Fibroblast of the conjunctiva (primary cell): ENCODE measurements at regions not wholly inside any gene's neighbourhood (a gene's known extent, or its start where the extent isn't known, plus 50 kb on each side); places are given as distances from the start of the nearest gene placed in this dataset.
"Not testable (repeated sequence)": the region's sequence is repeated elsewhere in the genome, so short reads cannot be mapped to it uniquely, and the experiment has no call there.

ENCODE experiments used
- DNase-seq: peaks from one replicate; pipeline ENCODE4 v3.0.0-alpha.2; 2010; ENCODE audit warnings: low read depth

DNA sequence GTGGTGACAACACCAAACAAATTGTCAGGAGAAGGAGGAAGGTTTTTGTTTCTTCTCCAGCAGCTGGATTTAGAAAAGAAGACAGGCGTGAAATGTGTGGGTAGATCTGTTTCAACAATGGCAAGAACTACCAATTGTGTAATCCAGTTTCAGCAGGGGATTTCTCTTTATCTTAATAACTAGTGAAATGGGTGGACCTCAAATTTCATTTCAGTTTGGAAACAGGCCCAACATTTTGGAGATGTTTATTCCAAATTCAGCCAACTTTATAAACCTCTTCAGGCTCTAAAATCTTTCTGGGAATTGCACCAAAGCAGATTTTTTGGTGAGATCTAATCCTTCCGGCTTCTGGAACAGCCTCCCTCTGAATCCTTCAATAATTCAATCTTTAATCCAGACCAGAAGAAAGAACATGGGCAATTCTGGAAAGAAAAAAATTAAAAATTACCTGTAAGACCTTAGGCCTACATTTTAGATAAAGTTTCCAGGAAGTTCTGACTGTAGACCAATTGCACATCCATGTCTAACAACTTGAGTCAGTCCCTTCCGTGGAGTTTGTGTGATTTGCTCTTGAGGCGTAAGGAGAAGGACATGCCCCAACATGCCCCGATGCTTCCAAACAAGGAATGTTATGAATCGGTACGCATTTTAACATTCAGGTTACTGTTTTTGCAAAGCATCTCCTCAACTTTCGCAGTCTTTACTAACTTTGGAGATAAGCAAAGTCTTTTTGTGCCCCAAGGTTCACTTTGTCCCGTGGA, 423.6 kb downstream of the IRX1 start:
- DNase-seq = no peak

- no peak for DNase-seq
These were observed 424.2 kb downstream of the IRX1 start for GRCh38 chr5:4019841-4020240.

DNA sequence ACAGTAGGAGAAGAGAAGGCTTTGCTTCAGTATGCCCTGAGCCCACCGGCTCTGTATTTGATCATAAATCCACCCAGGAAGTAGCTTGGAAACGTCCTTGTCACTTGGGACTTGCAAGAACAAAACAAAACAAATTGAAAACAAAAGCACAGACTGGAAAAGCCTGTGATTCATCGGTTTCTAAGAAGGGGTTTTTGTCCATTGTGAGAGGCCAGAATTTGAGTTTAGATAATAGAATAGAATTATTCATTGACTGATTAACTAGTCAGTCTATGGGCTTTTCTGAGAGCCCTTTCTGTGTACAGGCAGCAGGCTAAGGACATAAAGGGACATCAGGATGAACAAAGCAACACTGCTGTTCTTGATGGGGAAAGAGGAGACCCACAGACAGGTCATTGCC, 424.8 kb downstream of the IRX1 start:
- DNase-seq = no peak

- DNase-seq = no peak
These were observed 426.5 kb downstream of the IRX1 start for GRCh38 chr5:4022056-4022670.

- no peak for DNase-seq
These were observed 427.6 kb downstream of the IRX1 start for GRCh38 chr5:4023091-4023752.

GRCh38 chr5:4023753-4024335, 428.2 kb downstream of the IRX1 start:
- no peak for DNase-seq

- DNase-seq = no peak
These were observed 431.6 kb downstream of the IRX1 start for GRCh38 chr5:4027088-4027734.

GRCh38 chr5:4028384-4028783, 432.8 kb downstream of the IRX1 start:
- DNase-seq = no peak

DNA sequence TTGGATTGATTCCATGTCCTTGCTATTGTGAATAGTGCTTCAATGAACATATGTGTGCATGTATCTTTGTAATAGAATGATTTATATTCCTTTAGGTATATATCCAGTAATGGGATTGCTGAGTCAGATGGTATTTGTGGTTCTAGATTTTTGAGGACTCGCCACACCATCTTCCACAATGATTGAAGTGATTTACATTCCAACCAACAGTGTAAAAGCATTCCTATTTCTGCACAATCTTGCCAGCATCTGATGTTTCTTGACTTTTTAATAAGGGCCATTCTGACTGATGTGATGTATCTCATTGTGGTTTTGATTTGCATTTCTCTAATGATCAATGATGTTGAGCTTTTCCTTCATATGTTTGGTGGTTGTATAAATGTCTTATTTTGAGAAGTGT, 437.9 kb downstream of the IRX1 start:
- not testable (repeated sequence) for DNase-seq

DNA sequence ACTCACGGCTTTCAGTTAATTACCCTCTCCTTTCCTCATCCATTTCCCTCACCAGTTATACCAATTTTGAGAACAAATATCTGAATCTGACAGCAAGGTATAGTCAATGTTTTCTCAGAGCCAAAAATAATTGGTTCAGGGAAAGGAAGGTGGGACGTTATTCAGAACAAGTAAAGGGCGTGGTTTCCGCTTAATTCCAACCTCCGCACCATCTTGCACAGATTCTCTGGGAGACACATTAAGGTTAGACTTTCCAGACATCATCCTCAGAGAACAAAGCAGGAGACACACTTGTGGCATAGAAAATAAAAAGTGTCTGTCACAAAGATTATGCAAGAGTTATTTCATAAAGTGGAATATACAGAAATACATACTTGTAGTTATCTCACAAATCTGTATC, 441.2 kb downstream of the IRX1 start:
- no peak for DNase-seq

DNA sequence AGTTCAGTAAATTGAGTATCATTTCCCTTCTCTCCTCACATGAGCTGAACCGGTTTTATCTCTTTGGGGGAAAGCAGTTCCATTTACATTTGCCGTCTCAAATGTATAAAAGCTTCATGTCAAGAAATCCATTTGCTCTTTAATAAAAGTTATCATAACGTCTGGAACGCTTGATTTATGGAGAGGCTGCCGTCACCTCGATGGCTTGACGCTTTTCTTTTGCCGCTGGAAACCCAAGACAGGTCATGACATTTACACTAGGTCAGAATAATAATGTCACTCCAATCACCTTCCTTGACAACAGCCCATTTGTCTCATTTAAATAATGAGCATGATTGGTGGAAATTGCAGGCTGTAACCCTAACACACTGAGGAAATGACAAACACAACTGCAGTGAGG, 443.4 kb downstream of the IRX1 start:
- DNase-seq = no peak

DNA sequence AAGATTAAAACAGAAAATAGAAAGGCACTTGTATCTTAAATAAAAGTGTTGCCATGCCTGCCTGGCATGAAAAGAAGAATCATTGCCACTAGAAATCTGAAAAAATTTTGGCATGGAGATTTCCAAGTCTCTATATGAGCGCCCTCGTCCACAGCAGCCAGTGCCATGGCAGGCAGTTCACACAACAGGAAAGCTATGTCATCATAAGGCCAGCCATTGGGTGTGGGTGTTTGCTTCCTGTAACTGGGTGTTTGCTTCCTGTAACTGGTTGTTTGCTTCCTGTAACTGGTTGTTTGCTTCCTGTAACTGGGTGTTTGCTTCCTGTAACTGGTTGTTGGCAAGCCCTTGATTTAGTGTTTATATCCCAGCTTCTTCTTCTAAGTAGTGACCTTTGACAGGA, 446.7 kb downstream of the IRX1 start:
- no peak for DNase-seq

DNA sequence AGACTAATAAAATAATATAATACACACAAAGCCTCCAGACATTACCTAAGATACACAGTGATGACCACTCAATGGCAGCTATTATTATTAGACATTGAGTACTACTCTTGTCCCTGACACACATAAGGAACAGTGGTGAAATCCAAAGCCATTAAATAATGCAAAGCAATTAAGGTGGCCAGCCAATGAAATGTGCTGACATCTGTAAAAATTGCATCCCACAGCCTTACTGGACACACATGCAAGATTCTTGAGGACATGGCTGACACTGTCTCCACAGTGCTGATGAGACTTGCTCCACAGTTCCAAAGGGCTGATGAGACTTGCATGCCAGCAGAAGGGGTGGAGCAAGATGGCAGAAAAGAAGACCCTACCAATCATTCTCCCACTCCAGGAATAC, 447.5 kb downstream of the IRX1 start:
- no peak for DNase-seq

DNA sequence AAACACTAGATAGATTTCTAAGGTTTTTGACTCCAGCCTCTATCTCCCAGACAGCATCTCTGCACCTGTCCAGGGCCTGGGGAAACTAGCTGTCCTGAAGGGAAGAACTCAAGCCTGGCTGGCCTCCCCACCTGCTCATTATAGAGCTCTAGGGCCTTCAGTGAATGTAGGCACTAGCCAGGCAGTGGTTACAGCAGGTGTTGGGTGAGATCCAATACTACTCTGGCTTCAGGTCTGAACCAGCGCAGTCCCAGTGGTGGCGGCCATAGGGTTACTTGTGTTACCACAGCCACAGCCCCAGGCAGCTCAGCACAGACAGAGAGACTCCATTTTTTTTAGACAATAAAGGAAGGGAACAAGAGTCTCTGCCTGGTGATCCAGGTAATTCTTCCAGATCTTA, 449.2 kb downstream of the IRX1 start:
- no peak for DNase-seq

GRCh38 chr5:4048398-4048797, 452.8 kb downstream of the IRX1 start:
- no peak for DNase-seq

DNA sequence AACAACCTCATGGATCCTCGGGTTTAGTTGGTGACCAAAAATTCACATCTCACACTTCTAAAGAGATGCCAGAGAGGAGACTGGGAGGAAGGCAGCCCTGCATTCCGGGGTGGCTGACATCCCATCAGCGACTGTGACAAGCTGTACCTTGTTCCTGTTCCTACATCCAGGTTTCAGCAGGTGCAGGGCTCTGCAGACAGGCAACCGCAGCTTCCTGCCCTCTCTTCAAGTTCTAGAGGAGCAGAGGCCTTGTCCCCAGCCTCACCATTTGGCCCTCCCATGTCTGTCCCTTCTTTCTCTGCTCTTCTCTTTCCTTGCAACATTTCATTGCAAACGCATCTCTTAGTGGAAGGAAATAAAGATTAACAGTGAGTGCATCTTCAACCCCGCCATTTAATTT, 454.6 kb downstream of the IRX1 start:
- no peak for DNase-seq

- no peak for DNase-seq
These were observed 457.5 kb downstream of the IRX1 start for GRCh38 chr5:4053136-4053535.

DNA sequence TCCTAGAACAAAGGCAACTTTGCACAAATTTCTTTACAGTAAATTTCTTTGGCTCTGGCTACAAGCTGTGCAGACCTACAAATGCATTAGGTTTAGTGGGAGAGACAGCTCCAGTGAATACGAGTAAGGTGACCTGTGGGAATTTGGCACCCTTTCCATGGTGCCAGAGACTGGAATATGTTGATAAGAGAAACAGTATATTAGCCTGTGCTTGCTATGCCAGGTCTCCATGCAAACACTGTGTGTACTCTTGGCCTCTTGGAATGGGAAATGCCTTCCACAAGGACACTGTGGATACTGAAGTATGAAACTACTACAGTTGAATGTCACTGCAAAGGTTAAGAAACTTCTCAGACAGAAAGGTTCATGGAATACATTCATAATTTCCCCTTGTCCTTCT, 458.5 kb downstream of the IRX1 start:
- DNase-seq = no peak

GRCh38 chr5:4058899-4059298, 463.3 kb downstream of the IRX1 start:
- DNase-seq = no peak

- DNase-seq = no peak
These were observed 470.1 kb downstream of the IRX1 start for GRCh38 chr5:4065472-4066320.

DNA sequence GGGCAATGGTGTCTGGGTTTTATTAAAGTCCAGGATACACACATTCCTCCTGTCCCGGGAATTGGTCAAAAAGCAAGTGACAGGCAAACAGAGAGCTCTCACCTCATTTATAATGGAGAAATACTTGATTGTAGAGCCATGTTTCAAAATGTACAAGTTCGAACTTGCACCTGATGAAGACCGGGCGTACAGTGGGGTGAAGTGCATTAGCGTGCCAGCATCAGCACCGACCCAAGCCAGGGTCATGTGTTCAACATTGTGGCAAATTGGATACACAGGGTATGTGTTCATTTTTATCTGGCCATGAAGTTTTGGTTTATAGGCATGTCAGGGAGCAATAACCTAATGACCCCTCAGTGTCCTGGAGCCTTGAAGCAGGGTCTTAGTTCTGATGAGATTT, 472.5 kb downstream of the IRX1 start:
- DNase-seq = no peak

GRCh38 chr5:4078544-4078943, 482.9 kb downstream of the IRX1 start:
- no peak for DNase-seq
